Hepatocyte (in vitro differentiated cells): ENCODE measurements at regions not wholly inside any gene's neighbourhood (a gene's known extent, or its start where the extent isn't known, plus 50 kb on each side); places are given as distances from the start of the nearest gene placed in this dataset.

Experiments used
- CTCF ChIP-seq: fragments of 200-600 bp; sonication (generic); IDR thresholded peaks from 2 replicates; pipeline ENCODE4 v1.5.1; 2016; ENCODE audit warnings: antibody characterized with exemption, mild to moderate bottlenecking; ENCODE audit not compliant: poor library complexity
- EZH2 ChIP-seq: fragments of 200-600 bp; sonication (generic); IDR thresholded peaks from 2 replicates; pipeline ENCODE4 v1.6.1; 2016; ENCODE audit warnings: antibody characterized with exemption, mild to moderate bottlenecking, borderline replicate concordance
- EZH2phosphoT487 ChIP-seq: fragments of 200-600 bp; sonication (generic); IDR thresholded peaks from one replicate; pipeline ENCODE4 v1.6.1; 2018; ENCODE audit warnings: antibody characterized with exemption, mild to moderate bottlenecking, low read depth, moderate library complexity; ENCODE audit not compliant: unreplicated experiment, severe bottlenecking

GRCh38 chrX:84873176-84873575, 130.5 kb upstream of the APOOL start:
- TF ChIP-seq CTCF (no peak), EZH2phosphoT487 (no peak), EZH2 (no peak)
